WI38 (cell line): ENCODE measurements at regions not wholly inside any gene's neighbourhood (a gene's known extent, or its start where the extent isn't known, plus 50 kb on each side); places are given as distances from the start of the nearest gene placed in this dataset.
"Not testable (repeated sequence)": the region's sequence is repeated elsewhere in the genome, so short reads cannot be mapped to it uniquely, and the experiment has no call there.

ENCODE experiments used
- H3K4me3 ChIP-seq: 2 replicates; pipeline ENCODE4 v1.5.1; 2011; ENCODE audit warnings: low read depth, mild to moderate bottlenecking, control low read depth, low read length
- TF ChIP-seq, protein P1 (sequence below): IDR thresholded peaks from 2 replicates; pipeline ENCODE4 v1.5.1; 2012; ENCODE audit warnings: low read depth, mild to moderate bottlenecking, control low read depth, low read length

- TF ChIP-seq, protein P1, sequence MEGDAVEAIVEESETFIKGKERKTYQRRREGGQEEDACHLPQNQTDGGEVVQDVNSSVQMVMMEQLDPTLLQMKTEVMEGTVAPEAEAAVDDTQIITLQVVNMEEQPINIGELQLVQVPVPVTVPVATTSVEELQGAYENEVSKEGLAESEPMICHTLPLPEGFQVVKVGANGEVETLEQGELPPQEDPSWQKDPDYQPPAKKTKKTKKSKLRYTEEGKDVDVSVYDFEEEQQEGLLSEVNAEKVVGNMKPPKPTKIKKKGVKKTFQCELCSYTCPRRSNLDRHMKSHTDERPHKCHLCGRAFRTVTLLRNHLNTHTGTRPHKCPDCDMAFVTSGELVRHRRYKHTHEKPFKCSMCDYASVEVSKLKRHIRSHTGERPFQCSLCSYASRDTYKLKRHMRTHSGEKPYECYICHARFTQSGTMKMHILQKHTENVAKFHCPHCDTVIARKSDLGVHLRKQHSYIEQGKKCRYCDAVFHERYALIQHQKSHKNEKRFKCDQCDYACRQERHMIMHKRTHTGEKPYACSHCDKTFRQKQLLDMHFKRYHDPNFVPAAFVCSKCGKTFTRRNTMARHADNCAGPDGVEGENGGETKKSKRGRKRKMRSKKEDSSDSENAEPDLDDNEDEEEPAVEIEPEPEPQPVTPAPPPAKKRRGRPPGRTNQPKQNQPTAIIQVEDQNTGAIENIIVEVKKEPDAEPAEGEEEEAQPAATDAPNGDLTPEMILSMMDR, result no peak
- H3K4me3 ChIP-seq, result no peak overlapping the region
These were observed 69.8 kb upstream of the TOPAZ1 start for GRCh38 chr3:44171891-44172290.

- H3K4me3 ChIP-seq, result not testable (repeated sequence)
These were observed 69.0 kb upstream of the TOPAZ1 start for GRCh38 chr3:44172701-44173100.

GRCh38 chr3:44173263-44173662 lies 68.4 kb upstream of the TOPAZ1 start:
- TF ChIP-seq, protein P1, result no peak
- no peak overlapping the region for H3K4me3 ChIP-seq

- TF ChIP-seq, protein P1, result no peak
- H3K4me3 ChIP-seq, result no peak overlapping the region
These were observed 66.6 kb upstream of the TOPAZ1 start for GRCh38 chr3:44175070-44175469.

DNA sequence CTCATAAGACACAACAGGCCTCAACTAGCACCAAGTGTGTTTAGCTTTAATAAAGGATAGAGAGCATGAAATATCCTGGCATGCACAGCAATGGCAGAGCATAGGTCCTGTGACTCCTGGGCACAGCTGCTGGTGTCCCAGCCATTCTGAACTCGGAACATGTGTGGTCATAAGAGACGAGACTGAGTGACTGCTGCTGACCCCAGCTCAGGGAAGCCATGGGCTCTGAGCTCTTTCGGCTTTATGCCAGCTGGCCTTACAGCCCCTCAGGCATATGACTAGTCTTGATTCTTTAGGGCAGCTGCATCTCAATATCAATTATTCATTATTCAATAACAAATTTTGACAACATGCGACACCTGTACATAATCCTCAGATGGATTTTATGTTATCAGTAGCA lies 62.4 kb upstream of the TOPAZ1 start:
- TF ChIP-seq, protein P1, result no peak
- H3K4me3 ChIP-seq, result no peak overlapping the region

DNA sequence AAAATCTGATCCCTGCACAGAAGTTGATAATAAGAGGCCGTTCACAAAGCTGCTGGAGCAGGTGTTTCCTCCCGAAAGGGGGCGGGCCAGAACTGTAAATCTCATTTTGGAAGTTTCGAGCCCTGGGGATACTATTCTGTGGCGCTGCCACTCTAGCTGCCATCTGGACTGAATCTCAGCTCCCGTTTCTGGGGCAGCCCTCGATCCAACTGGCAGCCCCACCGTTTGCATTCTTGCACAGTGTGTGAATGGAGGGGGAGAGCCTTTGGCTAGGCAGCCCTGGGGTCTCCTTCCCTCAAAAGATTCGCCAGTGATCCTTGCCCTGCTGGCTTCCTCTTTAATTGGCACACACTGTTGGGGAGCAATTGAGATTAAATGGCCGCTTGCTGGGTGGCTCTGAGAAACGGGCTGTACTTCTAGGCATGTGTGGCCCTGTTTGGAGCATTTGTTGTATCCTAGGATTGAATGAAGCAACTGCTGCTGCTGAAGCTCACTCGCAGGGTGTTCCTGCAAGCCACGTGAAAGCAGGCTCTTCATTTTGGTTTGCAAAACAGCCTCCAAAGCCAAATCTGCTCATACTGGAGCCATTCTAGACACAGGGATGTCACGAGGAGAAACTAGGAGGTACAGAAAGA lies 57.2 kb upstream of the TOPAZ1 start:
- TF ChIP-seq, protein P1, result no peak
- H3K4me3 ChIP-seq, result no peak overlapping the region

DNA sequence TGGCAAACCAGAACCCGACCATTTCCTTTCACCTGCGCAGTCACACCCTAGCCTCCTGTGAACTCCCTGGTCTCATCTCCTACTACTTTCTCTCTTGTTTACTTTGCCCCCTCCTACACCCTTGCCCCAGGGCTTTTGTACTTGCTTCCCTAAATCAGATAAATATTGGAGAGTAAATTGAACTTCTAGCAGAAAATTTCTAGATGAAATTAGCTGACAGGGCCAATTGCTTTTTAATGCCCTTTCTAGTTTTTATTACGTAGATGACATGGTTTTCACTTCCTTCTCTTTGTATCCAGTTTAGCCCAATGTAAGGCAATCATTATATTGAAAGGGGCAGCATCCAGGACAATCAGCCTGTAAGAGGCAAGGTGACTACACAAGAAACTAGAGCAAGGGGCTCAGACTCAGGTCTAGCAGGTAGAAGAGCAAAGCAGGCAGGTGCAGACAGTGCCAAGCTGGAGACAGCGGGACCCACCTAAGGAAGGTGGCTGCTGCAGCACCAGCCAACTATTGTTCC lies 56.2 kb upstream of the TOPAZ1 start:
- no peak overlapping the region for H3K4me3 ChIP-seq
- TF ChIP-seq, protein P1, result no peak
